Adipose tissue (tissue), 3 donors: ENCODE measurements at regions not wholly inside any gene's neighbourhood (a gene's known extent, or its start where the extent isn't known, plus 50 kb on each side); places are given as distances from the start of the nearest gene placed in this dataset.

Experiments used
- H3K27ac ChIP-seq: one replicate; pipeline ENCODE4 v1.5.1; 2013; ENCODE audit warnings: low read depth, low read length
- WGBS, 3 donors: extraction: QIAGEN DNeasy Blood & Tissue Kit; methylation state at CpG; one replicate each; pipeline ENCODE4 v1.1.7; 2013; 5-methylcytosine and 5-hydroxymethylcytosine counted together
- donor health status: healthy with polysubstance abuse.
- donor health status: Bipolar disorder and iron deficiency.
- donor health status: healthy.

DNA sequence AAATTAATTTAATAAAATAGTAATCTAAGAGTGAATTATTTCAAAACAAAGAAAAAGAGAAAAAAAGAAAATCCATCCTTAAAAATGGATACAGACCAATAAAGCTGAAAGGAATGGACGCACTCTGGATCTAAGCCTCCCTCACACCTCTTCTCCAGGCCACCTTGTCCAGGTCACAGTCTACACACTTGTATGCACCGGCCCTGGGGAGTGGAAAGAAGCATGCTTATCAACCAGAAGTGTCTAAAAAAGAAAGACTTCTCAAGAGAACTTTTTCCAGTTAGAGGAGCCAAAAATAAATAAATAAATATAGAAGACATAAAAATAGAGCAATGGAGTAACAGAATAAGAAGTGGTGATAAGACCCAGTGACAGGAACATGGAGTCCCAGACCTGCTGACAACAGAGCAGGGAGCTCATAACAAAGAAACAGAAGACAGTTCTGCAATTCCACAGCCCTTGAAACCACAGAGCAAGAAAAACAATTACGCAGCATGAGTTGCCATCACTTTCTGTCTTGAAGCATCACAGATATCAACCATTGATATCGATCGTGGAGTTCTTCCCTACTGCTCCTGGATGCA, 311.7 kb upstream of the NFE2L3 start:
- WGBS, 3 donors = 92% methylated on average over 5 of the region's 5 CpGs
- H3K27ac ChIP-seq = no peak overlapping the region

DNA sequence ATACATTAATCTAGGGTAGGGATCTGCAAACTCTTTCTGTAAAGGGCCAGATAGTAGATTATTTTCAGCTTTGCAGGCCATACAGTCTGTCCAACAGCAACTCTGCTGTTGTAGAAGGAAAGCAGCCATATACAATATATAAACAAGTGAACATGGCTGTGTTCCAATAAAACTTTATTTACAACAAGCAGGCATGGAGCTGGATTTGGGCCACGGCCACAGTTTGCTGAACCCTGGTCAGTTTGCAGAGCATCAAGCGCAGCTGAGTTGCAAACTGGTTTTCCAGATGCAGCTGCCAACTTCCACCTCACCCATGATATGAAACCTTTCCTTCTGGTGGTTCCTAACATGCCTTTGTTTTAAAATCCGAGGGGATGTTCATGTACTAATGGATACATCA, 310.4 kb upstream of the NFE2L3 start:
- no peak overlapping the region for H3K27ac ChIP-seq
- WGBS, 3 donors = 88 to 92% (median 89%) methylated on average over 3 of the region's 3 CpGs

DNA sequence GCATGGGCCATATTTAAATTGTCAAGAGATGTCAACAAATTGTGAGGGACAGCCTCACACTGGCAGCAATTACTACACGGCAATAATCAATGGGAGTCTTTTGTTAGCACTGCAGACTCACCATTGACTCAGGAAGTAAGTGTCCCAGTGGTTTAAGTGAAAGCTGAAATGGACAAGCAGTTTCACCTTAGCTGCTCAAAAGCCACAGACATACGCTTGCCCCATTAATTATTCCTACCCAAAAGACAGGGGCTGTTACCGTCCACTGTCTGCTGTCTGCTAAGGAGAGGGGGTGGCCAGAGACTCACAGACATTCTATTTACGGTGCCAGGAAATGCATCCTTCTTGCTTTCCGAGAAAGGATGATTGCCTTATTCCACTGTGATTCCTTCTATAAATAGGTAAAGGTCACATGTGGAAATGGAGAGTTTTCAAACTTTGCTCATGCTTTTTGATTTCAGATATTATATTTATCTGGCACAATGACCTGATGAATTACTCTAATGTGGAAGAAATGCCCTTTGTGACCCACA, 309.7 kb upstream of the NFE2L3 start:
- H3K27ac ChIP-seq = no peak overlapping the region
- WGBS, 3 donors = 62 to 71% (median 64%) methylated on average over 5 of the region's 5 CpGs

DNA sequence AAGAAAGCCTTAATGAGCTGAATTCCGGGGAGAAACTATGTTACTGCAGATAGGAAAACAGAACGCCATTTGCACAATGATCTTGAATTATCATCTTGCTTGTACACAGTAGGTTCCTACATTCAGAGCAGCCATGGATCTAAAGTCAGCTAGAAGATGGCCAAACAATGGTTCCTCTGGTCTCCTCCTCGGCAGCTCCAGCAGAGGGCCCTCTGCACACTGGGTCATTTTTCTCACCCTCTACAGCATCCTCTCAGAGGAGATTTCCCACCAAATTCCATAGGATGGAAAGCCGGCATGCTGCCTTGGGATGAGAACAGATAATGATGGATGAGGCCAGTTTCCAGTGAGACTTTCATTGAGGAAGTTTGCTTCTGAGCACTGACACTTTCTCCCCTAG, 308.5 kb upstream of the NFE2L3 start:
- no peak overlapping the region for H3K27ac ChIP-seq
- WGBS, 3 donors = 75 to 88% (median 80%) methylated on average over 4 of the region's 4 CpGs

DNA sequence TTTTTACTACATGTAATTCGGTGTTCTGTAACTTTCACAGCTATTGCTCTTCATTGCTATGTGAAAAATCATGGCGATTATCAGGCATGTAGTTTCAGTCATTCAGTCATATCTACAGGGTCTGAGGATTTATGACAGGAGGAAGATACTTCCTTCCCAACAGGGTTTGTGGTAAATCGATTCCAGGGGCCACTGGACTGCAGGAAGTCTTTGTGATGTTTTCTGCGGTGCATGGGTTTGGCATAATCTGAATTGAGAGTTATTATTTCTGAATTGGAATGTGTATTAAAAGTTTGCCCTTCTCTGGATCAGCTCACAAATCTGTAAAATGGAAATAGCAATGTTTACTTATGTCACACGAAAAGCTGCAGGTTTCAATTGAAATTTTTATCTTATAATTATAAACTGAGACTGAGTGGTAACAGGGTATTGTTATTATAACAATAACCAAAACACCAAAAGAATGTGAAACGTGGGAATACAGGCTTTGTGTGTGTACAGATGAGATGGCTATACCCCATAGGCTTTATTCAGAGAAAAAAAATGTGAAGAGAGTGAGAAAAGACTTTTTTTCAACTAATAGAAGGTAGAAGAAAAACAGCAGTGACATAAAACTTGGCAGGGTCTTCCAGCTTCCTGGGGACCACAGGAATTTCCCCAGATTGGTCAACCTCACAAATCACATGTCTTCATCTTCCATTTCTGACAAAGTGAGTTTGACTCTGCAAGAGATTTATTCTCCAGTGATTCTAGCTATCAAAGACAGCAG, 307.7 kb upstream of the NFE2L3 start:
- WGBS, 3 donors = 45 to 67% (median 45%) methylated on average over 6 of the region's 6 CpGs
- H3K27ac ChIP-seq = no peak overlapping the region

DNA sequence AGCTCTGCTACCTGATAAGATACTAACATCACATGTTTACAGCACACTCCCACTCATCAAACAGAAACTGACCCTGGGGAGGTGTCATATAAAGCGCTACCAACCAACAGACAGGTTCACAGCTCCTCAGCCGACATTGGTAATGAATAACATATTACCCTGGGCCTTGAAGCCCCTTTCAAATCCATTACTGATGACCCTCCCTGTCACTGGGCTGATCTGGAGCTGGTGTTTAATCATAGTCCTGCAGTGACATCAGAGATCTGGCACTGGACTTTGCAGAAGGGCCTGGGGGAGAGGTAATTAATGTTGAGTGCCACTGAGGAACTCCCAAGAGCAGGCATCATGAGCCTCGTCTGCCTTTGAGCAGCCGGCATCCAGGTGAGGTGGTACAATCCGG, 306.5 kb upstream of the NFE2L3 start:
- 78 to 88% (median 82%) methylated on average over 5 of the region's 5 CpGs for WGBS, 3 donors

DNA sequence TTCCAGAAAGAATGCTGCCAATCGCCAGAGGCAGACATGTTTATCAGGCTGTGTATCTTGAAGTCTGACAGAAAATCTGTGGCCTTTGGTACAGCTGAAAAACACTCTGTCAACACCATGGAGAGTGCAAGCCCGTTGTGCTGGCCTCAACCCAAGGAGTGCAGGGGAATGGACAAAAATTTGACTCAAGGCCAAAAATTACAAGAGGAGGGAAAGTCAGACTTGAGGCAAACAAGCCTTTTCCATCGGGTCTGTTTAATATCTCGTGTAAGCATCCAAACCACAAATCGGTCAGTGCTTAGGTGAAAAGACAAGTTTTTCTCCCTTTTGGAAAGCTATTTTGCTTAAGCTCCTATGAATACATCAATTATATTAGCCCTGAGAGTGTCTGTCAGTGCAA, 305.3 kb upstream of the NFE2L3 start:
- WGBS, 3 donors = 38 to 45% (median 38%) methylated on average over 5 of the region's 5 CpGs
- H3K27ac ChIP-seq = no peak overlapping the region

More for the DNA sequence above, 306.5 kb upstream of the NFE2L3 start:
- H3K27ac ChIP-seq = no peak overlapping the region

DNA sequence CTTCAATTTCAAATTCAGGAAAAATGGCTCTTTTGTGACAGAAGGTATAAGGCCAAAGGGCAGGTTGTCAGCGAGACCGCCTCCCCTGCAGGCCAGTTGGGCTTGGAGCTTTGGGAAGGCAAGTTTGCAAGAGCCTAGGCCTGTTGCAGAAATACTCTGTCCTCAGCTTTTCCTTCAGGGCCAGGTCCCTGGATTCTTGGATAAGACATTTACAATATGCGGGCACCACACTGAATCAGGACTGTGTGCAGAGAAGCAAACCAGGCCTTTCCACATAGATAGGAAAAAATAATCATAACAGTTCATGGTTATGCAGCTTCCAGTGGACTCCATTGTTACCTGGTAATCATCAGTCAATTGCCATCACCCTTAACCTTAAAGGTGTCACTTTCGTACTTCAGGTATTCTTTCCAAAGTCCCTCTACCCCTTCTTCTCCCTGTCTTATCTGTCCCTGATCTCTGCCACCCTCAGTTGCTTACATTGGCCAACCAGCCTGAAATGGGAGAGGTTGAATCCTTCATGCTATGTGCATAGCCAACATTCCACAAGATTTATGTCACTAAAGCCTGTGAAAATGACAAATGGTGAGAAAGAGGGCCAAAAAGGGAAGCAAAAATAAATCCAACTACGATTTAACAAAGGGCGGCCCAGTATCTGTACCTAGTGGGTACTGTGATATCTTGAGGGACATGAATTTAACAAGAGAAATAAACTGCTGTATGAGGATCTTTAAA, 304.5 kb upstream of the NFE2L3 start:
- no peak overlapping the region for H3K27ac ChIP-seq
- WGBS, 3 donors = 74 to 83% (median 78%) methylated on average over 6 of the region's 6 CpGs

DNA sequence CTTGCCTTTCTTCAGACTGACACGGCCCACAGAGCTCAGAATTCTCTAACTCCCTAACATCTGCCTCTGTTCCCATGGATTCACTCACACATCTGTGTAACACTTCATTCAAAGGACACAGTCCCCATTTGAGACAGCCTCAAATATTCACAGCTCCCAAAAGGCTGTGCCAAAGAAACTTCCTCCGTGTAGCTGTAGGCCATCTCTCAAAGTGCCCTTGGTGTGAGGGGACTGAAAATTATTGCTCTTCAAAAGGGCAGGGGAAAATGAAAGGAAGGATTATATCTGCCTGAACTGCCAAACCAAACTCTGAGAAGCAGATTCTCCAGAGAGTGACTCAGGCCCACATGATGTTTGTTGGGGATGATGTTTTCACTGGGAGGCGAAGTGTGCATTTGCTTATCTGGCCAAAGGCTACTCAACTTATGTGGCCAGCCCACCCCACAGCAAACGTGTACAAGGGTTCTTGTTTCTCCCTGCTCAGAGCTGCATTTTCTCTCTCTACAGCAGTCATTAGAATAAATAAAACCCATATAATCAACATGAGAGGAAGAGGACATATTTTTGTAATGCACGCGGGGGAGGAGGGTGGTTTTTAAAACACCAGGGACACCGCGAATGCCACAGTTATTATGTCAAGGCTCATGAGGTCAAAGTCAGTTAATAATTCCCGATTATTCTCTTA, 302.4 kb upstream of the NFE2L3 start:
- 55 to 68% (median 57%) methylated on average over 9 of the region's 9 CpGs for WGBS, 3 donors
- H3K27ac ChIP-seq = no peak overlapping the region

DNA sequence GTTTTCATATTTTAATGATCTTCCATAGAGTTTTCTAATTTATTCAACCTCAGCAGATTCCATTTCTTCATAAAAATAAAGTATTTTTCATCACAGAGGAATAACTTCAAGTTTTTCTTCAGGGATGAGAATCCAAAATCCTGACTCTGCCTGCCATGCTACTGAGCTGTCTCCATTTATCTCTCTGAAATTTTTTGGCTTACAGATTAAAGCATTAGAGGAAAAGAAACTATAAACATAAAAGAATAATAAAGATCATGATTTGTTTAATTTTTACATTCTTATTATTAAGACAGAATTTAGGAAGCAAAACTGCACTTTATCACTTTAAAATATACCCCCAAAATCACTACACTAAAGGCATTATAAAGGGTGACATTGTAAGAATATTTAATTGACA, 301.8 kb upstream of the NFE2L3 start:
- H3K27ac ChIP-seq = no peak overlapping the region

DNA sequence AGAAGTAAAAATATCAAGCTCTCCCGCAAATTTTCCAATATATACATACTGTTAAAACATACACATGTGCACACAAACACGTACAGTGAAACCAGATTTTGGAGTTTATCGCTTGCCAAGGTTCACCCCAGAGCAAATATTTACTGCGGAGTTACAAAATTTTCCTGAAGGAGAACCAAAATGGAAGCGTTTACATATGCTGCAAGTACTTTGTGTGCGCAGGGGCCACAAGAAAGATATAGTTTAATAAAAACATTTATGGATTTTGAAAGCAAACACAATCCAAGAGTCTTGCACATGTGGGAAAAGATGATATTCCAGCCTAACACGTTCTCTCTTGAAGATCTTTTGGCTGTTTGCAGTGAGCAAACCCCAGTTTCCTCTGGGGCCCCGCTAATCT, 301.3 kb upstream of the NFE2L3 start:
- no peak overlapping the region for H3K27ac ChIP-seq
- WGBS, 3 donors = 69 to 83% (median 75%) methylated on average over 8 of the region's 8 CpGs

DNA sequence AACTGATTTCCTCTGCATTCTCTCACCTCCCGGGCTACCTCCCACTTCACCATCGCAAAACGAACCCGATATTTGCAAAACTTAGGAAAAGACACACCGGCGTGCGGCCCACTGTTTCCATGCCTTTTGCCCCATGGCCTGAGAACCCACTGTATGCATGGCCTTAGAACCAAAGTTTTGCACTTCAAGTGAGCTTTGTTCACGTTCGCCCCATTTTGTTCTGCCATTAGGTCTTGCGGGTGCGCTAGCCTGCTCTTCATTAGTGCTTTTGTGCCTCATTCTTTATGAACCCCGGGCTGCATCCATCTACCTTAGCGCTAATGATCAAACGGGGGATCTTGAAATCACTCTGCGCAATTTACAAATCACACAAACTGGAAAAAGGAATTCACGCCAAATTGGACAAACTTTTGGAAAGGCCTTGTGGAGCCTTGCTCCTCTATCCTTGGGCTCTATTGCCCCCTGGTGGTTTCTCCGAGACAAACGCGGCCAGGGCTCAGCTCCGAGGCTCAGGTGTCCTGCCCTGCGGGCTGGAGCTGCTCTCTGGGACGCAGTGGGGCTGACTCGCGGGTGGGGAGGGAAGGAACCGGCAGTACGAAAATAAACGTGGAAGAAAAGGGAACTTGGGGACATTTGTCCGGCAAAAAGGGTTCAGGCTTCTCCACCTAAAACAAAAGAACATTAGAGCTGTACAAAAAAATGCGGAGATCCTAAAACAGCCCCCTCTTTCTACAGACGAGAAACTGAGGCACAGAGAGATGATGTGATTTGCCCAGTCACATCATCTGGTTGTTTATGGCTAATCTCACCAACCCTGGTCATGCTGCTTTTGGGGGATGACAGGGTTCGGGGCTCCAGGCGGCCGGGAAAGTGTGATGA, 300.4 kb upstream of the NFE2L3 start:
- H3K27ac ChIP-seq = no peak overlapping the region
- WGBS, 3 donors = 37 to 43% (median 37%) methylated on average over 33 of the region's 33 CpGs

DNA sequence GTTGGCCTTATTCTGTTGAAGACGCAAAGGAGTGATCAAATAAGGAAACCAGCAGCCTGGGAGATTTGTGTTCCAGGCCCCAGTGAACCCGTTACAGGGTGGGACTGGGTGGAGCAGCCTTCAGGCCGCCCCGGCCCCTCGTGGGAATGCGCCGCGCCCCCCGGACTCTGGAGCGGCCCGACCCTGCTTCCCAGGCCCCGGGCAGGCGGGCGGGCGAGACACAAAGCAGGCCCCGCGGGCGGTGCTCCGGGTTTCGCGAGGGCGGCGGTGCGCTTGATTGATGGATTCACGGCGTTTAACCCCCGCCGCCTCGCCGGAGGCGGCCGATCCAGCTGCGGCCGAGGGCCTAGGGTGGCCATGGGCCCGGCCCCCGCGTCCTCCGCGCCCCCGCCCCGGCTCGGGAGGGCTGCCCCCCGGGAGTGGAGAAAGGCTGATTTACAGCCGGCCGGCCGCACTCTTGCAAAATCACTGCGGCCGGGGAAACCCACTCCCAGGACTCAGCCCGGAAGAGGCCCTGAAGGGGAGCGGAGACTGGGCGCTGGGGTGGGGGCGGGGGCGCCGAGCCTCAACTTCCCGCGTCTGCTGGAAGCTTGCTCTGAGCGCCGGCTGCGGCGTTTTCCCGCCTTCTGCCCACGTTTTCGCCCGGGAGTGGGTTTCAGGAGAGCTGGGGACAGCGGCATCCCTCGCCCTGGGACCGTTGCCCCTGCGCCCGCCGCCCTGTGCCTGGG, 299.6 kb upstream of the NFE2L3 start:
- no peak overlapping the region for H3K27ac ChIP-seq
- 4 to 6% (median 5%) methylated on average over 68 to 70 of the region's 70 CpGs for WGBS, 3 donors

DNA sequence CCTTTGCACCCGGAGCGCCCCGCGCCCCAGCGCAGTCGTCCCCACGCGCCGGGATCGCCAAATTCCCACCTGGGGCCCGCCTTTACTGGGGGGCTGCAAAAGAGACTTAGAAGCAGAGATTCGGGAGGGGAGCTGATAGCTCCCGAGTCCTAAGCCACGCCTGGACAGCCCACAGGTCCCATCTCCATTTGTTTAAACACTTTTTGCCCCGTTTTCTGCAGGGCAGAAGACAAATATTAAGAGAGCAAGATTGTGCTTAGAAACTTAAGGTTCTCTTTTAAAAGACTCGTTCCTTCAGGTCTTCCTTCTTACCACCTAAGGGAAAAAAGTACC, 299.1 kb upstream of the NFE2L3 start:
- WGBS, 3 donors = 4 to 21% (median 19%) methylated on average over 15 to 16 of the region's 16 CpGs
- no peak overlapping the region for H3K27ac ChIP-seq

DNA sequence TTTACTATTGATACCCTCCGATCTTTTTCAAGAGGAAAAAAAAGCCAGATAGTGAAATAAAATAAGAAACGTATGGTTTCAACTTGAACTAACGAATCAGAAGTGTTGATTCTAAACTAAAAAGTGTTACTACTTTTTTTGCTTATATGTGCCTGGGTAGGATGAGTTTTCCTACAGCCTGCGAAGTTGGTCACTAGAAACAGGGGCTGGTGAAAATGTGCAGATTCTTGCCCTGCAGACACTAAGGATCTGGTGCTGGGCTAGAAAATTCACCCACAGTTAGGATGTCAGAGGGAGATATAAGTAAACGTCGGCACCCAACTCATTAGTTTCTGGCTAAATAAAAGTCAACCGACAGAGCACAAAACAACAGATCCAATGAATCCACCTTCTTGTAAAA, 298.7 kb upstream of the NFE2L3 start:
- H3K27ac ChIP-seq = no peak overlapping the region
- 25 to 56% (median 53%) methylated on average over 7 of the region's 7 CpGs for WGBS, 3 donors

DNA sequence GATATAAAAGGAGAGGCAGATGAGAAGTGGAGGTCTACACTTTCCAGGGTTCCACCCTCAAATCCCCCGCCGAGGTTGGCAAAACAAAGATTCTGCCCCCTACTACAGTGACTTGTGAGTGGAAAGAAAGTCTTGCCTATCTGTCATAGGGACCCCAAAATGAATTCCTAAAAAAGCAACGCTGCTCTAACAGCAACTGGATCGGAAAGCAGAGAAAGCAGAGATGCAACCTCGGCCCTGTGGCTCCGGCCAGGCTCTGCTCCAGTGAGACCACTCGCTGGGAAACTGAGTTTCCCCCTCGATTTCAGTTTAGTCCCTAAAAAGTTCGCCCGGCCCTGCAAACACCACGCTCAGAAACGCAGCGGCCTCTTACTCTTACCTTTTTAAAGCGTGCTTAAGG, 297.9 kb upstream of the NFE2L3 start:
- no peak overlapping the region for H3K27ac ChIP-seq
- 15 to 37% (median 36%) methylated on average over 14 of the region's 14 CpGs for WGBS, 3 donors

DNA sequence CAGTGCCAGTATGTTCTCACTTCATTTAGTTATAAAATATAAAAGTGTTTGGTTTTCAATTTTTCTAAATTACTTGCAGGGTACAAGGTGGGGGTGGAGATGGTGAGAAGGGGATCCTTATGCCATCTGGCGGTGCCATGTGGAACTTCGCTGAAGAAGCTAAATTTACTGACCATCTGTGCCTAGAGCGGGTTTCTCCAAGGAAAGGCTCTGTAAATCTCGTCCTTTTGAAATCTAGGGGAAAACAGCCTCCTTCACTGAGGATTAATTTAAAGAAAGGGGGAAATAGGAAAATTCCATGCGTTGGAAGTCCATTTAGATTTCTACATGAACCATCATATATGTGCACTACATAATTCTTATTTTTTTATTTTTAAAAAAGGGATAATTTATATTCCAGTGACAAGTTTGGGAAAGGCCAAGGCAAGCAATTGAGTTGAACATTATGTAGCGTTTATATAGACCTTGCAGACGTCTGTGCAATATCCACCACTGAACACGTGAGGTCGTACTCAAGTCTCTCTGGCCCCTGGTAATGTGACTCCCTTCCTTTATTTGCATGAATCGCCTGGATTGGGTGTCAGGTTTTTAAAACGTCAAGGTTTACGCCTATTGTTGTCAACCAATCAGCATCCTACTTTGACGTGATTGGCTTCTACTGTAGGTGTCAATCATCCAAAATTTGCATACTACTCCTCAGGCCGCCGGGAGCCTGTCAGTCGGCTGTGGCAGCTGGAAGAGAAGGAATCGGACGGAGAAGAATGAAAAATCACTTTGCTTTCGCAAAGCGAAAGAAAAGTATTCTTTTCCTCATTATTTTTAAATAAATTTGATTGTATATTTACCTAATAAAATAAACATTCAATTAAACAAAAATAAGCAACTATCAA, 297.1 kb upstream of the NFE2L3 start:
- H3K27ac ChIP-seq = no peak overlapping the region
- WGBS, 3 donors = 9 to 20% (median 17%) methylated on average over 20 of the region's 20 CpGs
